ENCODE measurements at regions not wholly inside any gene's neighbourhood (a gene's known extent, or its start where the extent isn't known, plus 50 kb on each side); places are given as distances from the start of the nearest gene placed in this dataset.
"Not testable (repeated sequence)": the region's sequence is repeated elsewhere in the genome, so short reads cannot be mapped to it uniquely, and the experiment has no call there.

GRCh38 chr7:25669961-25670841 lies 441.9 kb upstream of the NPVF start:
- Mint-ChIP-seq H3K9me3 (no peaks in the 10 kb centered on the region), H3K27me3 (peaks cover 5% of the 10 kb centered on the region), H3K27ac (no peak overlapping the region), H3K4me1 (no peaks in the 10 kb centered on the region), H3K4me3 (no peak overlapping the region), H3K36me3 (no peaks in the 10 kb centered on the region)
- DNase-seq: no peak

DNA sequence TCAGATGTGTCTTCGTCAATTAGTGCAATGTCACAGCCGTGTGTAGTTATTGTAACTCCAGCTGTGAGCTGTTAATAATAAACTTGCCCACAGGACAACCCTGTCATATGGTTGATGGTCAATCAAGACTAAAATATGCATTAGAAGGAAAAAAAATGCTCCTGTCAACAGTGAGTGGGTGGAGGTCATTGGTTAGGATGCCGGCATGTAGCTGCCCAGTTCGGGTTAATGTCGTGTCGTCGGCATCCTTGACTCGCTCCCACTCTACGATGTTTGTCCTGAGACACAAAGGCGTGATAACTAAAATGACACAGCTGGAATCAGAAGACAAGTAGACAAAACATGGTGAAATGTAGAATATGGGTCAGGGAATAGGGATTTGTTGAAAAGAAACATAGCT lies 442.8 kb upstream of the NPVF start:
- Mint-ChIP-seq H3K27ac (no peak overlapping the region), H3K4me3 (no peak overlapping the region), H3K36me3 (no peaks in the 10 kb centered on the region), H3K4me1 (no peaks in the 10 kb centered on the region), H3K9me3 (no peaks in the 10 kb centered on the region), H3K27me3 (no peaks in the 10 kb centered on the region)
- DNase-seq: no peak

DNA sequence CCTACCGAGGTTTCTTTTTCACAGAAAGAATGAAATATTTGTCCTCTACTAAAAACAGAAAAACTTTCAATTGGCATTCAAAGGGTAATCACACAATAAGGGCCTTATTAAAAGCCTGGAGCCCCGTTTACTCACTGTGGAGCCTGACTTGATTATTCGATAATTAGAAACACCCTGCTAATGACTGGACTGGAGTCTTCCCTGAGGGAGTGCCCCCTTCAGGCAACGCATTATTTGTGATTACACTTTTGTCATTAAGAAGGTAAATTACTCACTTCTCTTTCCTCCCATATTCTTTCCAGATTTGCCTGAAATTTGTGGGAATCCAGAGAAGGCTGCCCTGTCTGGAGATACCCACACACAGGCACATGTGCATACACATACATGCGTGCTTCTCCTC lies 444.2 kb upstream of the NPVF start:
- Mint-ChIP-seq H3K27me3 (no peaks in the 10 kb centered on the region), H3K36me3 (no peaks in the 10 kb centered on the region), H3K4me3 (no peak overlapping the region), H3K27ac (no peak overlapping the region), H3K4me1 (no peaks in the 10 kb centered on the region), H3K9me3 (no peaks in the 10 kb centered on the region)
- DNase-seq: no peak

- Mint-ChIP-seq H3K27ac (no peak overlapping the region), H3K27me3 (no peaks in the 10 kb centered on the region), H3K4me1 (no peaks in the 10 kb centered on the region), H3K36me3 (no peaks in the 10 kb centered on the region), H3K4me3 (no peak overlapping the region), H3K9me3 (no peaks in the 10 kb centered on the region)
- no peak for DNase-seq
These were observed 447.6 kb upstream of the NPVF start for GRCh38 chr7:25675789-25676474.

- no peaks in the 10 kb centered on the region for H3K4me1 Mint-ChIP-seq
- no peak for DNase-seq
- H3K4me3 Mint-ChIP-seq: no peak overlapping the region
- H3K9me3 Mint-ChIP-seq: no peaks in the 10 kb centered on the region
- no peaks in the 10 kb centered on the region for H3K36me3 Mint-ChIP-seq
- H3K27me3 Mint-ChIP-seq: no peaks in the 10 kb centered on the region
- H3K27ac Mint-ChIP-seq: no peak overlapping the region
These were observed 449.3 kb upstream of the NPVF start for GRCh38 chr7:25677595-25677994.

DNA sequence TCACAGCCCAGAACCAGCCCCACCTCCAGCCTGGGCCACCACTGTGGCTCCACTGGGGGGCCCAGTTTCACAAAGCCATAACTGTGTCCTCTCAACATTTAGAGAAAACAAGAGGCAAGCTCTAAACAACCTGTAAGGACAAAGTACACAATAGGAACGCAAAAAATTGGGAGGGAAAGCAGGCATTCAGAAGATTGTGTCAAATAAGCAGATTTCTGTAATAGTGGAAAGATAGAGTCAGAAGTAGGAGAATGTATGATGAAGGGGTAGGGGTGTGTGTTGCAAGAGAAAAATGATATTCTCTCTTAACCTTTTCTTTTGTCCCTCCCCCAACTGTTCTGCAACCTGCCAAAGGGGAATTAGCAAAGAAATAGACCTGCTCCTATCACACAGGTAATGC lies 449.9 kb upstream of the NPVF start:
- H3K36me3 Mint-ChIP-seq: no peaks in the 10 kb centered on the region
- H3K4me1 Mint-ChIP-seq: no peaks in the 10 kb centered on the region
- H3K9me3 Mint-ChIP-seq: no peaks in the 10 kb centered on the region
- DNase-seq: no peak
- H3K4me3 Mint-ChIP-seq: no peak overlapping the region
- H3K27me3 Mint-ChIP-seq: no peaks in the 10 kb centered on the region
- H3K27ac Mint-ChIP-seq: no peak overlapping the region

DNA sequence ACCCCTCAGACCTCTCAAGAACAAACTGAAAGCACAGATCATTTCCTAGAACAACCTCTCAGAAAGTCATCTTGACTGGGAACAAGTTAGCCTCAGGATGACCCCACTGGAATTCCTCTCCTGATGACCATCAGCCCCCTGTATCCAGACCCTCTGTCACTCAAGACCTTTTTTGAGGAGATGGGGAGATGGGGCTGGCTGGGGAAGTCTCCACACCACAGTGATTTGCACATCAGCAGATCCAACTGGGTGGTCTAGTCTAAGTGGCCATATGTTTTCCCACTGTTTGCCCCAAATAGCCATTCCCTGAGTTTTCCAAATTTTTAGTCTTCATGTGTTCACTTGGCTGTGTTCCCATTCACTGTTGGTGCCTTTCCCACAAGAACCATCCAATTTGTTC lies 452.4 kb upstream of the NPVF start:
- H3K9me3 Mint-ChIP-seq: no peaks in the 10 kb centered on the region
- H3K27ac Mint-ChIP-seq: no peak overlapping the region
- no peak for DNase-seq
- no peak overlapping the region for H3K4me3 Mint-ChIP-seq
- peaks cover 1% of the 10 kb centered on the region for H3K27me3 Mint-ChIP-seq
- H3K4me1 Mint-ChIP-seq: peaks cover 9% of the 10 kb centered on the region
- no peaks in the 10 kb centered on the region for H3K36me3 Mint-ChIP-seq

- peaks cover 7% of the 10 kb centered on the region for H3K27me3 Mint-ChIP-seq
- H3K4me1 Mint-ChIP-seq: peaks cover 9% of the 10 kb centered on the region
- DNase-seq: no peak
- no peak overlapping the region for H3K4me3 Mint-ChIP-seq
- no peak overlapping the region for H3K27ac Mint-ChIP-seq
- H3K9me3 Mint-ChIP-seq: no peaks in the 10 kb centered on the region
- no peaks in the 10 kb centered on the region for H3K36me3 Mint-ChIP-seq
These were observed 456.1 kb upstream of the NPVF start for GRCh38 chr7:25684360-25684759.

DNA sequence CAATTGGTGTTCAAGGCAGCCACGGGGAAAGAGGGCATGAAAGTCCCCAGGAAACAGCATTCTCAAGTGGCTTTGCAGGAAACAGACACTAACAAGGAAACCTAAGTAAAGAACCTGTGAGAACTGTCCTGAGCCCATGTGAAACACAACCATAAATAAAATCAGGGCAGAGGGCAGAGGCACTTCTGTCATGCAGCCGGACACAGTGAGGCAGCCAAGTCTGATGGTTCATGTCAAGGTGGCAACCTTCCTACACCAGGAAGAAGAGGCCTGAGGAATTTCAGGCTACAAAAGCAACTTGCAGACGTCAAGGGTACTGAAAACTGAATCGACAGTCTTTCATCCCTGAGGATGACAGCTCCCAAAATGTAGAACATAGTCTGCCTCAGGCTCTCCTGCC lies 458.2 kb upstream of the NPVF start:
- Mint-ChIP-seq H3K27ac (no peak overlapping the region), H3K36me3 (no peaks in the 10 kb centered on the region), H3K9me3 (no peaks in the 10 kb centered on the region), H3K27me3 (peaks cover 7% of the 10 kb centered on the region), H3K4me3 (no peak overlapping the region), H3K4me1 (peaks cover 9% of the 10 kb centered on the region)
- DNase-seq: no peak

DNA sequence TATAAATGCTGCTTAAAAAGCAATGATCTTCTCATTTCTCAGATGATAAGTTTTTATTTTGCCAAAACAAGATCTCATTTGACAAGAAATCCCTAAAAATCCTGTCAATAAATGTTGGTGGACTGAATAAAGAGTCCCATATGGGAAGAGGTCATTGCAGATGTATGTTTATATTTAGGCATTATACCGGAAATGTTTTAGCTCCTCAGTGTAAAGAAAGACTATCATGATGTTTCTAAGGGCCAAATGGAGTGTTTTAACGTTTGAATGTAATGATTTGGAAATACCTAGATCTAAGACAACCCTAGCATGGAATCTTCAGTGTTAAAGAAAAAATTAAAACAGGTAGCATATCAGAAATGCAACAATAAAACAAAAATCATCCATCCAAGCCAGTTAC lies 457.8 kb upstream of the NFE2L3 start:
- H3K36me3 Mint-ChIP-seq: no peaks in the 10 kb centered on the region
- no peak overlapping the region for H3K27ac Mint-ChIP-seq
- H3K9me3 Mint-ChIP-seq: no peaks in the 10 kb centered on the region

DNA sequence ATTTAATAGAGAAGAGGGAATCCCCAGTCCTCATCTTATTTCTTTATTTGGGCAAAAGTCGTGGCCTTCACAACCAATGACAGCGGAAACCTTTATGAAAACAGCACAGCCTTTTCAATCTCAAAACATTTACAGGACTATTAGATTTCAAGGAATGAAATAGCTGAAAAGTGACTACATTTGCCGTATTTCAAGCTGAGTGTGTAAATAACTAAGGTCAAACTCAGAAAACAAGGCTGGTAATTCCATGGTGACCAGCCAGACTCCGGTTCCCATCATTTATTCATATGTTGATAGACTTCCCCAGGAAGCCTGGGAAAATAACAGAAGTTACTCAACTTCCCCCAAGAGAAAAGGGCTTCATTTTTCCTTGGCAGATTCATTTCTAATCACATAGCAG lies 457.3 kb upstream of the NFE2L3 start:
- Mint-ChIP-seq H3K36me3 (no peaks in the 10 kb centered on the region), H3K4me1 (no peaks in the 10 kb centered on the region), H3K9me3 (no peaks in the 10 kb centered on the region), H3K27me3 (no peaks in the 10 kb centered on the region), H3K4me3 (no peak overlapping the region), H3K27ac (no peak overlapping the region)
- DNase-seq: no peak

More for the DNA sequence above, 457.8 kb upstream of the NFE2L3 start:
- Mint-ChIP-seq H3K4me1 (no peaks in the 10 kb centered on the region), H3K27me3 (no peaks in the 10 kb centered on the region), H3K4me3 (no peak overlapping the region)
- no peak for DNase-seq

DNA sequence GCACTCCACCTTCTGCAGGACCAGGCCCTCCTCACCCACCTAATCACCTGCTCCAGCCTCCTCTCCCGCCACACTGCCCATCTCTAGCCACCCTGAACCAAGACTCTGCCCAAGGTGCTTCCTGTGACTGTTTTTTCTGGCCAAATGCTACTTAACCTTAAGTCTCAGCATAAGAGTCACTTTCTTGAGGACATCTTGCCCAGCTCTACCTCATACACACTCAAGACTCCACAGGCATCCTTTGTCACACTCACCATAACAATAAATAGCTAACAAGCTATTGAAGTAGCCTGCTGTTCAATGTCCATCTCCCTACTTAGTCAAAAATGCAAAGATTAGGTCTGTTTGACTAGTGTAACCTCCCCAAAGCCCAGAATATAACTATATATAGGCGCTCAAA lies 455.4 kb upstream of the NFE2L3 start:
- Mint-ChIP-seq H3K9me3 (peaks cover 1% of the 10 kb centered on the region), H3K27me3 (no peaks in the 10 kb centered on the region), H3K4me3 (no peak overlapping the region), H3K4me1 (no peaks in the 10 kb centered on the region), H3K36me3 (no peaks in the 10 kb centered on the region), H3K27ac (no peak overlapping the region)
- no peak for DNase-seq

GRCh38 chr7:25698451-25699113 lies 453.4 kb upstream of the NFE2L3 start:
- Mint-ChIP-seq H3K36me3 (peaks cover 2% of the 10 kb centered on the region), H3K9me3 (peaks cover 3% of the 10 kb centered on the region), H3K4me1 (no peaks in the 10 kb centered on the region), H3K4me3 (no peak overlapping the region), H3K27me3 (peaks cover 4% of the 10 kb centered on the region), H3K27ac (no peak overlapping the region)
- DNase-seq: no peak

GRCh38 chr7:25700141-25700540 lies 451.9 kb upstream of the NFE2L3 start:
- H3K9me3 Mint-ChIP-seq, H3K36me3 Mint-ChIP-seq, H3K4me3 Mint-ChIP-seq, DNase-seq, H3K27ac Mint-ChIP-seq, H3K27me3 Mint-ChIP-seq, H3K4me1 Mint-ChIP-seq: not testable (repeated sequence)

DNA sequence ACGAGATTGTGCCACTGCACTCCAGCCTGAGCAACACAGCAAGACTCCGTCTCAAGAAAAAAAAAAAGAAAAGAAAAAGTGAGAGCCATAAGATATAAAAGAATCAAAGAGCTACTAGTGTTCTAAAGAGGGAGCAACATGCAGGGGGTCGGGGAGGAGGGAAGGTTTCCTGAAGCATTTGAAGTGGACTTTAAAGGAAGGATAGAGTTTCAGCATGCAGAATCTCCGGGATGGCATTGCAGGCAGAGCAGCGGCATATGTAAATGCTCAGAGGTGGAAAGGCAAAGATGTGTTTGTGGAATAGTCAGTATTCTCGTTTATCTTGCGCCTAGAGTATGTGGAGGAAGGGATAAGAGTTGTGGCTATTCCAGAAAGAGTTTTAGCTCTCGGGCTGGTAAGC lies 447.6 kb upstream of the NFE2L3 start:
- H3K4me1 Mint-ChIP-seq: no peaks in the 10 kb centered on the region
- H3K4me3 Mint-ChIP-seq: no peak overlapping the region
- peaks cover 4% of the 10 kb centered on the region for H3K27me3 Mint-ChIP-seq
- H3K27ac Mint-ChIP-seq: no peak overlapping the region
- peaks cover 5% of the 10 kb centered on the region for H3K36me3 Mint-ChIP-seq
- peaks cover 6% of the 10 kb centered on the region for H3K9me3 Mint-ChIP-seq
- DNase-seq: no peak
